Panc1 (cell line): ENCODE measurements at regions not wholly inside any gene's neighbourhood (a gene's known extent, or its start where the extent isn't known, plus 50 kb on each side); places are given as distances from the start of the nearest gene placed in this dataset.

ENCODE experiments used
- CTCF ChIP-seq: fragments of 450-650 bp; IDR thresholded peaks from 2 replicates; pipeline ENCODE4 v1.5.1; 2017; ENCODE audit warnings: mild to moderate bottlenecking
- POLR2AphosphoS5 ChIP-seq: IDR thresholded peaks from 2 replicates; pipeline ENCODE4 v1.6.1; 2012; ENCODE audit warnings: mild to moderate bottlenecking, low read depth, low read length, moderate library complexity
- REST ChIP-seq, 2 experiments: IDR thresholded peaks; 2 replicates each; pipeline ENCODE4 v1.6.1; 2011 to 2012; ENCODE audit warnings: low read depth in 2 of 2, control low read depth in 1 of 2, low read length in 1 of 2, mild to moderate bottlenecking in 1 of 2, moderate library complexity in 1 of 2; ENCODE audit not compliant: insufficient read depth in 1 of 2
- SIN3A ChIP-seq: IDR thresholded peaks from 2 replicates; pipeline ENCODE4 v1.6.1; 2012; ENCODE audit warnings: low read depth, mild to moderate bottlenecking, low read length, moderate library complexity, borderline replicate concordance; ENCODE audit not compliant: insufficient read depth
- TCF7L2 ChIP-seq: IDR thresholded peaks from 2 replicates; pipeline ENCODE4 v1.6.1; 2011; ENCODE audit warnings: mild to moderate bottlenecking, low read depth, low read length, inconsistent platforms

- TF ChIP-seq CTCF (no peak), REST (IDR thresholded peaks at IDR 0.05; ENCODE audit: insufficient read depth in 1 of 2, low read depth in 2 of 2, low read length in 1 of 2) (no peak), POLR2AphosphoS5 (no peak), TCF7L2 (no peak), SIN3A (no peak)
Measured at GRCh38 chr6:92763274-92763584, 656.1 kb downstream of the EPHA7 start.
